ENCODE measurements at regions not wholly inside any gene's neighbourhood (a gene's known extent, or its start where the extent isn't known, plus 50 kb on each side); places are given as distances from the start of the nearest gene placed in this dataset.

GRCh38 chr12:46503637-46504175 lies 131.1 kb upstream of the SLC38A2 start:
- TF ChIP-seq POLR2A (IDR thresholded peaks at IDR 0.05; ENCODE audit: borderline replicate concordance, extremely low read depth, insufficient read depth, insufficient read length) = no peak
- TF ChIP-seq RAD21 (IDR thresholded peaks at IDR 0.05; ENCODE audit: low read depth) = no peak
- TF ChIP-seq EZH2phosphoT487 (IDR thresholded peaks at IDR 0.05; ENCODE audit: borderline replicate concordance) = no peak
- TF ChIP-seq CTCF (IDR thresholded peaks at IDR 0.05 in 2 of 3, conservative IDR thresholded peaks at IDR 0.05 in 1 of 3; ENCODE audit: borderline replicate concordance in 1 of 3, insufficient read depth in 1 of 3, low read depth in 2 of 3, low read length in 2 of 3) = no peak
- TF ChIP-seq ZNF274 (IDR thresholded peaks at IDR 0.05; ENCODE audit: low read depth, low read length) = no peak
- no peak for TF ChIP-seq ZBTB33 (IDR thresholded peaks at IDR 0.05; ENCODE audit: extremely low read depth, insufficient replicate concordance, low read length)
- no peak for TF ChIP-seq REST (IDR thresholded peaks at IDR 0.05; ENCODE audit: low read depth)
- TF ChIP-seq JUND (IDR thresholded peaks at IDR 0.05) = no peak

Measured in HCT116 (cell line).